NCI-H82 treated with DMSO at 0.1 percent for 48 hours (cell line): ENCODE measurements at regions not wholly inside any gene's neighbourhood (a gene's known extent, or its start where the extent isn't known, plus 50 kb on each side); places are given as distances from the start of the nearest gene placed in this dataset.

Source experiments
- DNase-seq: peaks from one replicate; lab custom pipeline; 2025; ENCODE audit not compliant: unreplicated experiment; lab: John Stamatoyannopoulos, UW

DNA sequence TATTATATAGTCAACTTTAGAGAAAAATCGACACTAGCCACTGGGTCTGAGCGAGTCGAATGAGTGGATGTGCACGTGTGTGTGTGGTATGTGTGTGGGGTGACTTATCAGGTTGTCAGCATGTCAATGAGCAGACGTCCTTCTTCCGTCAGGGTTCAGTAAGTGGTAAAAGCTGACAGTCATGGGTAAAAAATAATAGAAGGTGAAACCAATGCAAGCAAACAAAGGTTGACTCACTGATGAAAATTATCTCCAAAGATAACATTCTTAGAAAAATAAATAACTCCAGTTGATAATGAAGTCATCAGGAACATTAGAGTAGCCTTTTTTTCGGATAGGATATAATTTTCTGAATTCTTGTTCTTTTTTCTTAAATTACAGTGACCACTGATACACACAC, 243.8 kb upstream of the FOXQ1 start:
- no peak for DNase-seq

DNA sequence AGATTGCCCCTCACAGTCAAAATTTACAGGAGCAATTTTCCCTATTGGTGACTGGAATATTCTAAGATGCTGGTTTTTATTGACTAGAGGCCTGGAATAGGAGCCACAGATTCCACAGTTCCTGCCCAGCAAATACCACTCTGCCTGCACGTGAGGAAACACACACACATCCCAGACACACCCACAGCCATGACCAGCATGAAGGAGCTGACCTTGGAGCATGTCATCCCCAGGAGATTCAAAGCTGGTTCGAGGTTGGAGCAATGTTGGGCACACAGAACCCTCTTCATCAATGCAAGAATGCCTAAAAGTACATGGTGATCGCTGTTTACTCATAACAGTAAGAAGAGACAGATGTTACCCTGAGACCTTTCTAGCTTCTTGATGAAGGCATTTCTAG, 244.6 kb upstream of the FOXQ1 start:
- DNase-seq = no peak

DNA sequence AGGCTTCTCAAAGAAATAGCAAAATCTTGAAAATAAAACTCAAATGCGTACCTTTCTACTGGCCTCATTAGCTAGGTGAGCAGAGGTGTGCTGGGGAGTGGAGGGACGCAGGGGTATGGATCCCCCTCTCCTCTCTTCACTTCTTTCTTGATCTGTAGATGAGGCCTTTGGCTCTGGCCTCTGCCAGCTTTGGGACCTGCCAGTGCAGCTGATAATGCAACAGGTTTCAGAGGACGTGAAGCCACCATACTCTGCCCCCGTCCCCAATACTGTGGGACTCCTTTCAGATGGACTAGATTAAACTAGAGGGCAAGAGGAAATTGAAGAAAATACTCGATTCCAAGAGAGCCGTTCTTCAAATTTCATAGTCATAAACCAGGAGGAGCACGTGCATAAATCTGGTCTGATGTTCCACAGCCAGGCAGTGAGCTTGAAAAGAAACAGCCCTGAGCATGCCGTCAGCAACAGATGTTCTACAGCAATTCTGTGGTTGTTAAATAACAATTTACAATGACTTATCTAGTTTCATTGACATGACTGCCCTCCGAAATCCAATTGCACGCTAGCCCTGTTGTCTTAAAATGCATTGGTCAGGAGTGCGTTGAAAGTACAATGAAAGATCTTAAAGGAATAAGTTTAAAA, 245.3 kb upstream of the FOXQ1 start:
- no peak for DNase-seq

DNA sequence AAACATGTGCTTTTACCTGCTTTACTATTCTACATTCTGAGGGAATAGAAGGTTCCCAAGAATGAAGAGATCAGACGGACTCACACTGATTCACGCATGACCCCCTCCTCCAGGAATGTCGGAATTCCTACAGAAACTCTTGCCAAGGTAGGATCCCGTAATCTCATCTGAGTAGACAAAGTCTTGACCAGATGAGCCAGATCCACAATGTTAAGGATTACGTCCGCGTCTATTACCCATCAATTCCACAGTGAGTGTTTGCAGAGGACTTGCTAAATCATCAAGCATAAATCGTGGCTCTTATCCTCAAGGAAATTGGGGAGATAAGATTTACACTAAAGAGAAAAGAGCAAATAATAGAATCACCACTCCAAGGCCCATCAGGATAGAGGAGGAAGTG, 245.9 kb upstream of the FOXQ1 start:
- no peak for DNase-seq

DNA sequence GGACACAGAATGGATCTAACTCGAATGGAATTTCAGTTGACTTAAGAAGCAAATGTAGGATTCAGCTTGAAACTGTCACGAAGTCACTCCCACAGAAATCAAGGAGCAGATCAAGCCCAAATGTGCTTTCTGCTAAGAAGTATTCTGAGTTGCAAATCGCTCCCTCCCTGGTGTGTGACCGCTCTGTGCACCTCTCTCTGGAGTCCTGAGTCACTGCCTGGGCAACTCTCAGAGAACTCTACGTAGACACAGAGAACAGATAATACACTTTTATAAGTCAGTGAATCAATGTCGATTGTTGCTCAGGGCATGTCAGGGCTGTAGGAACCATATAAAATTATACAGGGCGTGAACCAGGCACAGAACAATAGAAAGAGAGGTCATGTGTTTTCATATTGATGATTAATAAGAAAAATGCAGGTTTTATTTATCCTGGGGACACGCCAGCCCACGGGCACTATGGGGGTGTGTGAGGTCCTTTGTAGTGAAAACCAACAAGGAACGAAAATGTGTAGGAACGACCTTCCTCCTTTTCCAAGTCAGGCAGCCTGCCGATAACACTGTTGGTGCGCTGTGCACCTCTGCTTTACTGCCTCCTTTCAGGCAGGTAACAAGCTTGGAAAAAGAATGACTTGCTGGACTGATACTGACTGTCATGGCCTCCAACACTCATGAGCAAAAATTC, 248.1 kb upstream of the FOXQ1 start:
- no peak for DNase-seq

DNA sequence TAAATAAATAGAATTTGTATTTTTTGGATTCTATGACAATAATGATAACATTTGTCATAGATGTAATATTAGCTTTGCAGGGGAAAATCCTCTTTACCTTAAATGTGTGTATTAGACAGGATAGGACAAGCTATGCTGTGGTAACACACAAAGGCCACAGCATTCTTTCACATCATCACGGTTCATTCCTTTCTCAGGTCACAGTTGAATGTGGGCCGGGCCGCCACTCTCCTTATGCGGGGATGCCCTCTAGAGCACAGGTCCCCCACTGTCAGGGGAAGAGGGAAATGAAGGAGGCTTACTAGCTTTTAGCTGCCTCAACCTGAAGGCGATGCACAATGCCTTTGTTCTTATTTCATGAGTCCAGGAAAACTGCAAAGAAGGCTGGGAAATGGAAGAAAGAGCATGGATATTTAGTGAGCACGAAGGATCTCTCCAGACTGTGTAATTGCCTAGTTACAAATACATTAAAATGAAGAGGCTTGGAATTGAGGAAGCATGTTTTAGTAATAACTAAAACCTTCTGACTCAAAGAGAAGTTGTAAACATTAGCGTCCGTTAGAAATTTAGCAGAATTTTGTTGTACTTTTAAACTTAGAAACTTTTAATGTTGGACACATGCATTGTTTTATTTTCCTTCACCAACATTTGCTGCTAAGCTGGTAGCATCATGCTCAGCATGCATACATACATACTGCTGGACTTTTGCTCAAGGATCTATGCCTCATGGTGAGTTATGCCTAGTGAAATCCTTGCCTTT, 248.9 kb upstream of the FOXQ1 start:
- no peak for DNase-seq

- no peak for DNase-seq
Measured at GRCh38 chr6:1059596-1059995, 252.3 kb upstream of the FOXQ1 start.

DNA sequence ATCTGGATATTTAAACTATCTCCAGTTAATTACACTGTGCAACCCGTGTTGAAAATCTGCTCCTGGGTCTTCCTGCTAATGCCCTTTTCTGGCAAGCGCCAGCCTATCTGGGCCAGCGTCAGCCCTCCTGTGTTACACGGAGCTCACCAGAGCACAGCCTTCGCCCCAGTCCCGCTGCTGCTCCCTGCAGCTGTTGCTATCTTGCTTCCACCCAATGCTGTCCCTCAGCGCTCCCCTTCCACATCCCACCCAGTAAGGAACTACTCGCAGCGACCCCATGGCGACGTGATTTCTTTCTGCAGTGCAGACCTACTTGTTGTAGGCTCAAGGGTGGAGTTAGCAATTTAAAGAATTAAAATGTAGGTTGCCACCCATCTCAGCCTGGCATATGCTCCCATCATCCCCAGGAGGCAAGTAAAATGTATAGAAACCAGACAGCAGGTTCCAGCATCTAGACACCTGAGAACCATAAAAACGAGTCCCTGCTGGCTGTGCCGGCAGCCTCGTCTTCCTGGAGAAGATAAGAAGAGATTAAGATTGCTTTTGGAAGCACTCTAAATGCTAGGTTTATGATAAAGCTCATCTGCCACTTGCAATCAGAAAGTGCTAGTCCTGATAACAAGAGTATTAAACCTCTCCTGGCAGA, 254.3 kb upstream of the FOXQ1 start:
- no peak for DNase-seq

- no peak for DNase-seq
Measured at GRCh38 chr6:1055015-1055921, 256.6 kb upstream of the FOXQ1 start.

DNA sequence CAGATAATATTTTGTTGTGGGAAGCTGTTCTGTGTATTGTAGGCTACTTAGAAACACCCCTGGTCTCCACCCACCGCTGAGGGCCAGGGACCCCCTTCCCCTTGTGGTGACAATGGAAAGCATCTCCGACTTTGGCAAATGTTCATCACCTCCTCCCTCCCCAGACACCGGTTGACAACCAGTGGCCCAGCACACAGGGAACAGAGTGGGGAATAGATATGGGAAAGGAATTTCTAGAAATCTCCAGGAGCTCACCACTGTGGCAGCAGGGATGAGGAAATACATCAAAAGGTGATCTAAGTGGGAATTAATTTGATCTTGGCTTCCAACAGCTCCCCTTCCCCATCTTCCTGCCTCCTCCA, 257.3 kb upstream of the FOXQ1 start:
- no peak for DNase-seq

DNA sequence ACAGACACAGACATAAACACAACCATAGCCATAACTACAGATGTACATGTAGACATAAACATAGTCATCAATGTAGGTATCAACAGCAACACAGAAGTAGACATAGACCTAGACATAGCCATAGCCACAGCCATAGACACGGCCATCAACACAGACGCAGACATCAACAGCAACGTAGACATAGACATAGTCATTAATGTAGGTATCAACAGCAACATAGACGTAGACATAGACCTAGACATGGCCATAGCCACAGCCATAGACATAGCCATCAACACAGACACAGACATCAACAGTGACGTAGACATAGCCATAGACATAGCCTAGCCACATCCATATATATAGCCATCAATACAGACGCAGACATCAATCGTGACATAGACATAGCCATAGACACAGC, 258.3 kb upstream of the FOXQ1 start:
- no peak for DNase-seq

GRCh38 chr6:1052262-1052661, 259.6 kb upstream of the FOXQ1 start:
- DNase-seq = no peak

GRCh38 chr6:1049900-1050299, 262.0 kb upstream of the FOXQ1 start:
- DNase-seq = no peak

GRCh38 chr6:1049170-1049569, 262.7 kb upstream of the FOXQ1 start:
- DNase-seq = no peak

DNA sequence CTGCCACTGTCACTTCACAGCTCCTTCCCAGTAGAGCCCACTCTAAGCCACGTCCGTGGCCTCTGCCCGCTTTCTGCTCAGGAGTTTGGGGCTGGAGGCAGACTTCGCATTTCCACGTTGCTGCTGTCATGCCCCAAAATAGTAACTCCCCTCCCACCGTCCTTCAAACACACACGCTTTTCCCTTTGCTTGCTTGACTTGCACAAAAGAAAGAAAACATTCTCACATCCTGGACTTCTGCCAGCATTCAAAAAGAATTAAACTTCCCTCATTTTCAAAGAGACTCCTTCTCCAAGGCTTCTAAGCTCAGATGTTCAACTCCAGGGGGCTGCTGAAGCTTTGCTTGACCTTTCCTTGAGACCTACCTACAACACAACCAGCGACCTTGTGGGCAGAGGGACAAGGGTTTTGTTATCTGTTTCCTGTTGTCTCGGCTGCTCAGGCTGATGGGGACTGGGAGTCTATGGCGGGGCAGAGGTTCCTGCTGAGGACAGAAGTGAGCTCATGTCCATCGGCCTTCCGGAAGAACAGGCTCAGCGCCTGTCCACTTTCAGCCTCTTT, 263.8 kb upstream of the FOXQ1 start:
- no peak for DNase-seq

GRCh38 chr6:1045239-1045638, 266.7 kb upstream of the FOXQ1 start:
- no peak for DNase-seq

DNA sequence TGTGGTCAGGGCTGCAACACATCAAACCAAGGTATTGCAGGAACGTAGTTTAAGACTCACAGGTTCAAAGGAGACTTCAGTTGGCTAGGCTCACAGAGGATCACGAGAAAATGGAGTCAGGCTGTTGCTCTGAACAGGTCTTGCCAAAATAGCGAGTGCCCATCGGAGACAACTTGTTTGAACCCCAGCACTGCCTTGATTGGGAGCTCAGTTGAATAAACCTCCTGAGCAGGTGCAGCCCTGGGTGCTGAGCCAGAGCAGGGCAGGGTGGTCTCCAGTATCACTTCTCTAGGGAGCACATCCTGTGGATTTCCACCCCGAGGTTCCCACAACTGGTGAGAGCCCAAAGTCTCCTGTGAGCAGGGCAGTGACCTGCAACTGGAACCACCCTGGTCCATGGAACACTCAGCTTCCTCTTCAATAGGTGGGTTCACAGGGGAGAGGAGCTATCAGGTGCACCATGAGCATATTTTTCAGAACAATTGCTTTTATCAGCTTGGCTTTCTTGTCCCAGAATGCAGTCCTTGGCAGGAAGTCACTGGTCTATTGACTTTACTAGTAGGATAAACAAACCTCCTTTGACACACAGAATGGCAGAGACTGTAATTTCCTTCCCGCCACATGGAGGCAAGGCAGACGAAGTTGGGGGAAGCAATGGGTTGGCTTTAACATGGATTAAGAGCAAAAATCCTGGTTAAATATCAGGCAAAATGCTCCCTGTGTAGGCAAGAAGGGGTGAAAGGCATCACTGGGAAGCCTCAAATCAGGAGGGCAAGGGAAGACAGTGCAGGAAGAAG, 267.7 kb upstream of the FOXQ1 start:
- DNase-seq = no peak

DNA sequence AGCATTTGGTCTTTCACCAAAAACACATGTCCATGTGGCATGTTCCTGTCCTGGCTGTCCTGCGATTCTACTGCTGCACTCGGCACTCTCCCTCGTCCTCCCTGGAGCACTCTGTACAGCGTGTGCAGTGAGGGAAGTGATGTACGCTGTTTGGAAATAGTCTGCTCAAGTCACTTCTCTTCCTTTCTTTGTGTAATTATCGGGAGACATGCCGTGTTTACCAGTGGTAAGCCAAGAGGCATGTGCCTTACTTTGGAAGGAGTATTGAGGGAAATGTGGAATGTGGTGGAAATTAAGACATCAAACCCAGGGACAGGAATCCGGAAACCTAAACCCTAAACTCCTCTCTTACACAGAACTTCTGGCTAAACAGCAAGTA, 268.5 kb upstream of the FOXQ1 start:
- DNase-seq = no peak

- DNase-seq = no peak
Measured at GRCh38 chr6:1042583-1043457, 269.1 kb upstream of the FOXQ1 start.
